RKO (cell line): ENCODE measurements at regions not wholly inside any gene's neighbourhood (a gene's known extent, or its start where the extent isn't known, plus 50 kb on each side); places are given as distances from the start of the nearest gene placed in this dataset.

Experiments
- DNase-seq: peaks from one replicate; pipeline ENCODE4 v3.0.0-alpha.2; 2016; ENCODE audit warnings: low spot score

DNA sequence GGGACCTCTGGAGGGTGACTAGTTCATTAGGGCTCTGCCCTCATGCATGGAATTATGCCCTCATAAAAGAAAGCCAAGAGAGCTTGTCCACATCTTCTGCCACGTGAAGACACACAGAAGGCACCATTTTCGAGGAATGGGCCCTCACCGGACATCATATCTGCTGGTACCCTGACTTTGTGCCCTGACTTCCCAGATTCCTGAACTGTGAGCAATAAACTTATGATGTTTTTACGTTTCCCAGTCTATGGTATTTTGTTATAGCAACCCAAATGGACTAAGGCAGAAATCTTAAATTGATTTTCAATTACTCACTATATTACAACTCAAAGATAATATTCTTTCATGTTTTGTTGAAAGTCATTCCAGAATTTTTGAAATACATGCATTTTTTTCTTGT is 163.8 kb upstream of the PAPPA start:
- DNase-seq, result no peak

DNA sequence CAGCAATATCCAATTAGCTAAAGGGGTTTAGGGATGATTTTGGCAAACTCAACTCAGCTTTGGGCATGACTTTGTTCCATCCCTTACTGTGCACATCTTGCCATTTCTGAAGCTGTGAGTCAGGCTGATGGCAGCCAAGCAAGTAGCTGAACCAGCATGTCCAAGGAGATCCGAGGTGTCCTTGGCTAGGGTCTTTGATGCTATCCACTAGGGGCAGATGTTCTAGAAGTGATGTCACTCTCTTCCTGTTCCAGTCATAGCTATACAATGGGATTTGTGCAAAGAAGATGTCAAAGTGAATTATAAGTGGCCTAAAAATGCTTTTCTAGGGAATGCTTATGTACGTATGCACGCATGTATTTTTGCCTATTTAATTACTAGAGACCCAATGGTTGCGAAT is 160.8 kb upstream of the PAPPA start:
- DNase-seq, result peak; percentile 18

- no peak for DNase-seq
Observed at GRCh38 chr9:115997923-115998322, 155.7 kb upstream of the PAPPA start.

GRCh38 chr9:115998666-115999065 is 154.9 kb upstream of the PAPPA start:
- DNase-seq, result no peak

DNA sequence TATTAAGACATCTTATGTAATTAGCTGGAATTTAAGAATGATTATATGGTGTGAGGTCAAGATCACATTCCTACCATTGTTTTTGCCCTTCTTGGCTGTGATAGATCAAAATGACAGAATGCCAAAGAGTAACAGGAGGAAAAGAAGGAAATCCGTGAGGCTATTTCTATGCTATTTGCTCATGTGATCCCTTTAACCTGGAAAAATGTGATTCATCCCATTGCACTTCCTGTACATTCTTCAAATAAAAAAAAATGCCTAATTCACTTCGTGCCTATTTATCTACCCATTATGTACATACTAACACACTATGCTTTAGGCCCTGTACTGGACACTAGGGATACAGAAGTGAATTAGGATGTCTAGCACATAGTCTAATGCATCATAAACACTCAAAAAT is 154.1 kb upstream of the PAPPA start:
- DNase-seq, result no peak

DNA sequence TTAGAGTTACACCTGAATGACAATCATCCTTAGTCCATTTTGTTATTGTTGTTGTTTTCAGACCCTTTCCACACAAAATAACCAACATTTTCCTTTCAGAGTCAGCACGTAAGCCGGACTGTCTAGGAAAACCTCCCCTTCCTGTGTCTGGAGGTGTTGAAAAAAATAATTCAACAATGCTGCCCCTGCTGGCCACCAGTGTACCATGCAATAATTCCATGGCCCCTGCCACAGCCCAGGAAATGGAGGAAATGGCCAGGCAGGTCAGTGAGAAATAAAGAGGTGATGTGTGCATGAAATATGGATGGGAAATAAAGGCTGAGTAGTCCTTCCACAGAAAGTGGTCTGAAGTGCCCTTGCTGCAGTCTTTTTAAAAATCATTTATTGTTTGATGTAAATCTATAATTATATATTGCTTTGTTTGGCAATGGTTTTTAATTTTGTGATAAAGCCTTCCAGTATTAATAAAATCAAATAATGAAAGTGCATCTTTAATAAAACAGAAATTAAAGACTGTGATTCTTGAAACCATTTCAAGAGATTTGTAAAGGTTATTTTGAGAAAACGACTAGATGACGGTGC is 152.8 kb upstream of the PAPPA start:
- DNase-seq, result peak; percentile 66

GRCh38 chr9:116002181-116002580 is 151.4 kb upstream of the PAPPA start:
- no peak for DNase-seq

DNA sequence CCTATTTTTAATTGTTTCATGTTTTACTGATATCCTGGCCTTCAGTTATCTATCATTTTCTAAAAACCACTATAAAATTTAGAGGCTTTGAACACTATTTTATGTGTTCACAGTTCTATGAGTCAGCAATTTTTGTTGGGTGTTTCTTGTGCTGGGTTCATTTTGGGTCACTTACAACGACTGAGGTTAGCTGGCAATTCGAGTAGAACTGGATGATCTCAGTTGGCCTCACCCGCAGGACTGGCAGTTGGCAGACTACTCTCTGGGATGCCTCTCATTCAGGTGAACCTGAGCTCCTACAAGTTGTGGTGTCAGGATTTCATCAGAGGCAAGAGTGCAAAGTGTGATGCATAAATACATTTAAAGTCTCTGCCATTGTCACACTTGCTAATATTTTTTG is 151.0 kb upstream of the PAPPA start:
- DNase-seq, result no peak

DNA sequence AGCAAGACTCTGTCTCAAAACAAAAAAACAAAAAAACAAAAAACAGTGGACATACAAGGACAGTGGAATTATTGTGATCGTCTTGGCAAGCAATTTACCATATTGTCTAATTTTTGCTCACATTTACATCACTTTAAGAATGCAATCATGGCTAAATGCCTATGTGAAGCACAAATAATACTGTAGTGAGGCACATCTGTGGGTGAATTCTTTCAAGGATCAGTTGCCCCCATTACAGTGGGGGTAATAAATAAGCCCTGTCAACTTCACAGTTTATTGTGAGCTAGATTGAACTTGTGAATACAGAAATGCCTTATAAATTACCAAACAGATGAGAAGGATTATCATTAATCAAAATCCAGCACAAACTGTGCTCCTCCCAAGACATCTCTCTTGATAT is 150.2 kb upstream of the PAPPA start:
- no peak for DNase-seq

- DNase-seq, result no peak
Observed at GRCh38 chr9:116005205-116005604, 148.4 kb upstream of the PAPPA start.

- DNase-seq, result no peak
Observed at GRCh38 chr9:116007824-116008223, 145.8 kb upstream of the PAPPA start.

DNA sequence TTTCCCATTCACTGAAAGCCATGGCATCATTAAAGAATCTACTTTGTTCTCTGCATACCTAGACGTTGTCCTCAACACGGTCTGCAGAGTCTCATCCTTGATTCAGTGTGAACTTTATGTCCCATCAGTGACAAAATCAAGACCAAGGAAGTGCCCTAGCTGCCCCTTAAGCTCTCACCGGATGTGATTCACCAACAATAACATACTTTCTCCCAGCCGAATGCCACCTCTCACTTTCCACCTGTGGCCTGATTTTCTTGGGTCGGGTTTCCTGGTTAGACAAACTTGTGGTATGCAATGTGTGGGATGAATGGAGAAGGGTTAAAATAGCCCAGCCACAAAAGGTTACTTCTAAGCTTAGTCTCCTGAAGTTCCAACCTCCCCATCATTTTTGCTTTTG is 145.3 kb upstream of the PAPPA start:
- DNase-seq, result no peak

- no peak for DNase-seq
Observed at GRCh38 chr9:116009420-116009819, 144.2 kb upstream of the PAPPA start.

DNA sequence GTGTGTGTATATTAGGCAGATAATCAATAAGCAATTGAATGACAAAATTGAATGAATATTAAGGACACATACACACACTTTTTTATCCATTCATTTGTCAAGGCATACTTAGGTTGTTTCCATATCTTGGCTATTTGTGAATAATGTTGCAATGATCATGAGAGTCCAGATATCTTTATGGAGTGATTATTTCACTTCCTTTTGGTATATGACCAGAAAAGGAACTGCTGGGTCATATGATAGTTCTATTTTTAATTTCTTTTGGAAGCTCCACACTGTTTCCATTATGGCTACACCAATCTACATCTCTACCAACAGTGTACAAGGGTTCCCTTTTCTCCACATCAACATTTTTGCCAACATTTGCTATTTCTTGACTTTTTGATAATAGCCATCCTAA is 137.7 kb upstream of the PAPPA start:
- no peak for DNase-seq

DNA sequence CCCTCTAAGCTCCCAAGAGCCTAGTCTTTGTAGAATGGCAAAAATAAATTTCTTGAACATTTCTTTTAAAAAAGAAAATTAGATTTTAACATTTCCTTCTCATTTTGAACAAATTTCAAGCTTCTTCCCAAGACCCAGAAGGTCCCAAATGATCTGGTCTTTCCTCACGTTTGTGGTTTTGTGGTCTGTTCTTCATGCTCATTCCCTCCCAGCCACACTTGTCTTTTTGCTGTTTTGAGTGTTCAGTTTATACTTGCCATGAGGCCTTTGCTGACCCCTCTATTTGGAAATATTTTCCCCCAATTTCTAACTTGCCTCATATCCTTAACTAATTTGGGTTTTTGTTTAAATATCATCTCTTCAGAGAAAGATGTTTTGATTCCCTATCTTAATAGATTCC is 133.4 kb upstream of the PAPPA start:
- no peak for DNase-seq

- DNase-seq, result no peak
Observed at GRCh38 chr9:116020801-116021200, 132.8 kb upstream of the PAPPA start.

GRCh38 chr9:116027096-116027495 is 126.5 kb upstream of the PAPPA start:
- DNase-seq, result no peak

DNA sequence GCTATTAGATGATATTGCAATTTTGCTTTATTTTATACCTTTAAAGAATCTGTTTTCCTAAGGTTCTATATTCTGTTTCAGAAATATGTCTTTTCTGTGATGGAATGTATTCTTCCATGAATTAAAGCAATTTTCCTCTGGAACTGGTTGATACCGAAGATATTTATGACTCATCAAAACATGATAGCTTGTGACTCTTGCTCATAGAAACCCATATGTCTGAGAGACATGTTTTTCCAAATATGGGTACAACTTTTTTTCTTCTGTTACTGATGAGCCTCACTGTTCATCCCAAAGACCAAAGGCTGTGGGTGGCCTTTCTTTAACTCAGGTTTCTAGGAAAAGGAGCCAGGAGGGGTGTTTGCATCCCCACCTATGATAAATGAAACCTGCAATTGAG is 126.1 kb upstream of the PAPPA start:
- peak; percentile 30 for DNase-seq

GRCh38 chr9:116027951-116028350 is 125.6 kb upstream of the PAPPA start:
- DNase-seq, result no peak

DNA sequence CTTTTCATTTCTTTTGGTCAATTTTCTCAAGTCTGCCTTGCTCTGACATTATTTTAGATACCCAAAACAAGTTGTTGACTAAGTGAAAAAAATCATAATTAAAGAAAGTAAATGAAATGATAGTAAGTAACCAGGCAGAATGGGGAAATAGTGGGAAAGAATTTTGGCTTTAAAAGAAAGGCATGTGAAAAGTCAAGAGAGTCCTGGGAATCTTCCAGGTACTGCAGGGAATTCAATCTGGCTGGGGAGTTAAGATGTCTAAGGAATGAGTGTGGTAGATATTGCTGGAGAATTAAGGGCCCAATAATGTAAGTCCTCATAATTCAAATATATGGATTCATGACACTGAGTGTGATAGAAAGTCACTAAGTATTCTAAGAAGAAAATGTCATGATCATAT is 123.1 kb upstream of the PAPPA start:
- DNase-seq, result no peak

- DNase-seq, result no peak
Observed at GRCh38 chr9:116032683-116033440, 120.7 kb upstream of the PAPPA start.

- no peak for DNase-seq
Observed at GRCh38 chr9:116039312-116039711, 114.3 kb upstream of the PAPPA start.

DNA sequence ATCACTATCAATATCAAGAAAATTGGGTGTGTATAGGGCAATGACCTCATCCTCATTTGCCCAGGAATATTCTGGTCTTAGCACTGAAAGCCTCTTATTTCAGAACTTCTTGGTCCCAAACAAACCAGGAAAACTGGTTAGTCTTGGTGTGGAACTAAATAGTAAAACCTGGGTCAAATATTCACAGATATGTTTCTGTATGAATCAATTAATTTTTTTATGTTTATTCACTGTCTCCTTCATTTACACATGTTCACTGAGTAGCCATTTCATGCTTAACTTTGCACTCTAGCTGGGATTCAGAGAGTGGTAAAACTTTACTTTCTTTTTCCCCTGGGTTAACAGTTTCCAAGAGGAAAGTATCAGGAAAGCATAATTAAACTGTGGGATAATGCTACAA is 113.7 kb upstream of the PAPPA start:
- DNase-seq, result no peak

DNA sequence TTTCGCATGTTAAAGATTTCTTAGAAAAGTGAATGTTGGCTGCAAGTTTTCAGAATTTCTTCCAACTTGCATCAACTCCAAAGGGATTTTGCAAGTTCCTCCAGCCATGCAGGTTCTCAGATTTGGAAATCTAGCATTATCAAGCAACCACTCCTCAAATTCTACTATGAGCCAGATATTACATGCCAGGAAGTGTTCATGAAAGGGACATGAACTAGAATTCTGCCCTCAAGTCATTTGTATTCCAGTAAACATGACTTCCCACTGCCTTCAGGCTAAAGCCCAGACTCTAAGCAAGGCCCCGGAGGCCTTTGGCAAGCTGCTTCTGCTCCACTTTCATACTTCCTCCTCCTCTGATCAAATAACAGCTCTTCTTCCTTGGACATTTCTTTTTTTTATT is 111.3 kb upstream of the PAPPA start:
- DNase-seq, result no peak
